Astrocyte (in vitro differentiated cells and primary cell): ENCODE measurements at regions not wholly inside any gene's neighbourhood (a gene's known extent, or its start where the extent isn't known, plus 50 kb on each side); places are given as distances from the start of the nearest gene placed in this dataset.
A peak's percentile ranks its signal among the peaks of the same experiment; 100 is the strongest.

Experiments used
- DNase-seq: peaks from one replicate; pipeline ENCODE4 v3.0.0-alpha.2; 2010; ENCODE audit warnings: low read depth
- FAIRE-seq: peaks from 2 replicates; lab custom pipeline; 2011; peaks lifted over from hg19 to GRCh38; lab: Jason Lieb, UNC
- H2AFZ ChIP-seq: 2 replicates; pipeline ENCODE4 v1.6.0; 2012; ENCODE audit warnings: low read depth, low read length, inconsistent platforms
- H3K27ac ChIP-seq: 2 replicates; pipeline ENCODE4 v1.5.1; 2011; ENCODE audit warnings: low read depth, low read length, inconsistent platforms
- H3K27me3 ChIP-seq: 2 replicates; pipeline ENCODE4 v1.6.0; 2011; ENCODE audit warnings: low read length, inconsistent platforms; ENCODE audit not compliant: insufficient read depth
- H3K36me3 ChIP-seq: 2 replicates; pipeline ENCODE4 v1.5.1; 2011; ENCODE audit warnings: low read length, inconsistent platforms; ENCODE audit not compliant: insufficient read depth
- H3K4me1 ChIP-seq: 2 replicates; pipeline ENCODE4 v1.5.1; 2011; ENCODE audit warnings: low read length, inconsistent platforms; ENCODE audit not compliant: insufficient read depth
- H3K4me2 ChIP-seq: 2 replicates; pipeline ENCODE4 v1.6.0; 2012; ENCODE audit warnings: low read length, inconsistent platforms
- H3K4me3 ChIP-seq: 2 replicates; pipeline ENCODE4 v1.5.1; 2011; ENCODE audit warnings: low read depth, mild to moderate bottlenecking, low read length, inconsistent platforms; ENCODE audit not compliant: insufficient read depth
- H3K79me2 ChIP-seq: 2 replicates; pipeline ENCODE4 v1.6.0; 2012; ENCODE audit warnings: mild to moderate bottlenecking, low read length, inconsistent platforms; ENCODE audit not compliant: insufficient read depth
- H3K9ac ChIP-seq: 2 replicates; pipeline ENCODE4 v1.6.0; 2012; ENCODE audit warnings: mild to moderate bottlenecking, low read length, inconsistent platforms
- H3K9me3 ChIP-seq: 2 replicates; pipeline ENCODE4 v1.5.1; 2012; ENCODE audit warnings: low read depth, mild to moderate bottlenecking, low read length, inconsistent platforms; ENCODE audit not compliant: insufficient read depth
- H4K20me1 ChIP-seq: 2 replicates; pipeline ENCODE4 v1.6.0; 2012; ENCODE audit warnings: low read length, inconsistent platforms; ENCODE audit not compliant: insufficient read depth
- H3K27ac Mint-ChIP-seq: one replicate; pipeline ENCODE4 v1.8.0; 2021; ENCODE audit warnings: mild to moderate bottlenecking, mixed read lengths; ENCODE audit not compliant: unreplicated experiment
- H3K27me3 Mint-ChIP-seq: one replicate; pipeline ENCODE4 v1.8.0; 2021; ENCODE audit warnings: low read depth, mixed read lengths; ENCODE audit not compliant: unreplicated experiment
- H3K36me3 Mint-ChIP-seq: one replicate; pipeline ENCODE4 v1.8.0; 2021; ENCODE audit warnings: low read depth, mixed read lengths; ENCODE audit not compliant: unreplicated experiment
- H3K4me1 Mint-ChIP-seq: one replicate; pipeline ENCODE4 v1.8.0; 2021; ENCODE audit warnings: low read depth, mixed read lengths; ENCODE audit not compliant: unreplicated experiment
- H3K4me3 Mint-ChIP-seq: one replicate; pipeline ENCODE4 v1.8.0; 2021; ENCODE audit warnings: mild to moderate bottlenecking, moderate library complexity, mixed read lengths; ENCODE audit not compliant: unreplicated experiment
- H3K9me3 Mint-ChIP-seq: one replicate; pipeline ENCODE4 v1.8.0; 2021; ENCODE audit warnings: mild to moderate bottlenecking, mixed read lengths; ENCODE audit not compliant: unreplicated experiment
- EZH2 ChIP-seq: IDR thresholded peaks from 2 replicates; pipeline ENCODE4 v1.6.1; 2012; ENCODE audit warnings: mild to moderate bottlenecking, low read length, inconsistent platforms; ENCODE audit not compliant: insufficient read depth
- TF ChIP-seq, protein P1 (sequence below): IDR thresholded peaks from 2 replicates; pipeline ENCODE4 v1.5.1; 2011; ENCODE audit warnings: low read depth, mild to moderate bottlenecking, inconsistent platforms, low read length, moderate library complexity; ENCODE audit not compliant: insufficient read depth

DNA sequence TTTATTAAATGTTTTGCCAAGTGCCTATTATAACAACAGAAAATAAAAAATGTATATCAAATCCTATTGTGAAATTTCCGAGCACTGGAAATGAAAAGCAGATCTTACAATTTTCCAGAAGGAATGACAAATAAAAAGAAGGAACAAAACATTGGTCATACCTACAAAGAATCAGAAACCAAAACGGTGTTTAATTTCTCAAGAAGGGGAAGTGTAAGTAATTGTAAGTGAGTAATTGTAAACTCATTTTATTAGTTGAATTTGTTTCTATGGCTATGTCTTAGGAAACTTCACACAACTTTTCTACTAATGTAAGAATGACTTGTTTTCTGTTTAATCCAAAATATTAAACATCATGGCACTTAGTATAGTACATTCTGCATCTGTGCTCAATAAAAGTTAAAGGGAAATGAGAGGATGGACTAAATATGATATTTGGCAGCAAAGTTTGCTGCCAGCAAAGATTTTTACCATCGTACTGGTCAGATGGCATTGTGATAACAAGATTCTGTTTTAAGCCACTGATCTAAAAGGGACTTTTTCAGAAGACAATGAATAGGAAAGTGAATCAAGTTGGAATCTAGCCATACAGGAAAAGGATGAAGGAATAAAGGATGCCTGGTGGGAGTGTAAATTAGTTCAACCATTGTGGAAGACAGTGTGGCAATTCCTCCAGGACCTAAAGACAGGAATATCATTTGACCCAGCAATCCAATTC is 232.4 kb downstream of the NFKBIZ start:
- no peak overlapping the region for H2AFZ ChIP-seq
- no peak overlapping the region for H3K27ac ChIP-seq
- no peaks in the 10 kb centered on the region for H3K27me3 ChIP-seq
- H3K4me2 ChIP-seq = no peak overlapping the region
- H3K9ac ChIP-seq = no peak overlapping the region
- H4K20me1 ChIP-seq = no peaks in the 10 kb centered on the region
- H3K4me3 ChIP-seq = no peak overlapping the region
- DNase-seq (no peak), FAIRE-seq (no peak)
- H3K36me3 Mint-ChIP-seq = no peaks in the 10 kb centered on the region
- no peaks in the 10 kb centered on the region for H3K36me3 ChIP-seq
- H3K27ac Mint-ChIP-seq = no peak overlapping the region
- H3K9me3 ChIP-seq = no peaks in the 10 kb centered on the region
- no peaks in the 10 kb centered on the region for H3K79me2 ChIP-seq
- peaks cover 2% of the 10 kb centered on the region for H3K4me1 Mint-ChIP-seq
- no peaks in the 10 kb centered on the region for H3K9me3 Mint-ChIP-seq
- H3K4me3 Mint-ChIP-seq = no peak overlapping the region
- H3K4me1 ChIP-seq = no peaks in the 10 kb centered on the region
- TF ChIP-seq, protein P1, sequence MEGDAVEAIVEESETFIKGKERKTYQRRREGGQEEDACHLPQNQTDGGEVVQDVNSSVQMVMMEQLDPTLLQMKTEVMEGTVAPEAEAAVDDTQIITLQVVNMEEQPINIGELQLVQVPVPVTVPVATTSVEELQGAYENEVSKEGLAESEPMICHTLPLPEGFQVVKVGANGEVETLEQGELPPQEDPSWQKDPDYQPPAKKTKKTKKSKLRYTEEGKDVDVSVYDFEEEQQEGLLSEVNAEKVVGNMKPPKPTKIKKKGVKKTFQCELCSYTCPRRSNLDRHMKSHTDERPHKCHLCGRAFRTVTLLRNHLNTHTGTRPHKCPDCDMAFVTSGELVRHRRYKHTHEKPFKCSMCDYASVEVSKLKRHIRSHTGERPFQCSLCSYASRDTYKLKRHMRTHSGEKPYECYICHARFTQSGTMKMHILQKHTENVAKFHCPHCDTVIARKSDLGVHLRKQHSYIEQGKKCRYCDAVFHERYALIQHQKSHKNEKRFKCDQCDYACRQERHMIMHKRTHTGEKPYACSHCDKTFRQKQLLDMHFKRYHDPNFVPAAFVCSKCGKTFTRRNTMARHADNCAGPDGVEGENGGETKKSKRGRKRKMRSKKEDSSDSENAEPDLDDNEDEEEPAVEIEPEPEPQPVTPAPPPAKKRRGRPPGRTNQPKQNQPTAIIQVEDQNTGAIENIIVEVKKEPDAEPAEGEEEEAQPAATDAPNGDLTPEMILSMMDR = no peak
- no peak for TF ChIP-seq EZH2
- H3K27me3 Mint-ChIP-seq = no peaks in the 10 kb centered on the region

DNA sequence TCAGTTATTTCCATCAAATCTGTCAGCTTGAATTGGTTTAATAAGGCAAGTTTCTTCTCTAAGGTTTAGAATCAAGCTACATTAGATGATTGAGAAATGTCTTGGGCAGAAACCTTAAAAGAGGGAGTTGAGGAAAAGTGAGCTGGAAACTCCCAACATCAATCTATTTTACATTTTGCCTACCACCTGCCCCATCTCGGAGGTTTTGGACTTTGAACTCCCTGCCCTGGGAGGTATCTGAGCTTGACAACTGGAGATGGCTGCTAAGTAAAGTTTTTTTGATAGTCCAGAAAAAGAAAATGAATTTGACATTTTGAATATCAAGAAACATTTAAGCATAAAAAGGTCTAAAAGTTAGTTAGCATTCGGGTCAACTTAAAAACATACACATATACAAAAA is 234.2 kb downstream of the NFKBIZ start:
- no peak overlapping the region for H3K27ac ChIP-seq
- Mint-ChIP-seq H3K9me3 (no peaks in the 10 kb centered on the region), H3K27me3 (no peaks in the 10 kb centered on the region), H3K4me3 (no peak overlapping the region), H3K4me1 (peaks cover 4% of the 10 kb centered on the region), H3K27ac (no peak overlapping the region), H3K36me3 (no peaks in the 10 kb centered on the region)
- no peaks in the 10 kb centered on the region for H3K4me1 ChIP-seq
- TF ChIP-seq EZH2 = no peak
- TF ChIP-seq, protein P1 = no peak
- FAIRE-seq (no peak), DNase-seq (no peak)
- no peaks in the 10 kb centered on the region for H3K79me2 ChIP-seq
- no peak overlapping the region for H2AFZ ChIP-seq
- no peaks in the 10 kb centered on the region for H3K36me3 ChIP-seq
- H4K20me1 ChIP-seq = no peaks in the 10 kb centered on the region
- no peak overlapping the region for H3K4me3 ChIP-seq
- H3K27me3 ChIP-seq = no peaks in the 10 kb centered on the region
- no peak overlapping the region for H3K4me2 ChIP-seq
- no peaks in the 10 kb centered on the region for H3K9me3 ChIP-seq
- H3K9ac ChIP-seq = no peak overlapping the region

DNA sequence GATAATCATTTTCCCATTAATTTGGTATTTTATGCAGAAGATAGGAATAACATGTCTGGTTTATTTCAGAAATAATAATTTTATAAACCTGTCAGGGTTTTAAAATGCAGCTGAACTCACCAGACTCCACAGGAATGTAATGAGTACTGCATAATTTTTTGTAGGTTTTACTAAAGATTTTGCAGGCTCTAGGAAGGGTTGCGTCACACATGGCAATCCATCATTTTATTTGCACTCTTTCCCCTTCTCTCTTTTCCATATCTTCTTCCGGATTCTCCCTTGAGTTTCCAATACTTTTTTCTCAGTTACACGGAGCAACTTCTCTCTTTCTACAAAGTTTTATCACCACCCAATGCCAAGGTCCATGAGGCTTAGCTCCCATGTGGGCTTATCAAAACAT is 234.7 kb downstream of the NFKBIZ start:
- FAIRE-seq (no peak), DNase-seq (peak; percentile 58)
- no peak overlapping the region for H3K27ac ChIP-seq
- Mint-ChIP-seq H3K27ac (peak overlapping the region; percentile 50), H3K36me3 (no peaks in the 10 kb centered on the region), H3K27me3 (no peaks in the 10 kb centered on the region), H3K4me3 (no peak overlapping the region), H3K4me1 (peaks cover 8% of the 10 kb centered on the region), H3K9me3 (no peaks in the 10 kb centered on the region)
- no peaks in the 10 kb centered on the region for H3K79me2 ChIP-seq
- H3K4me1 ChIP-seq = no peaks in the 10 kb centered on the region
- H3K4me3 ChIP-seq = no peak overlapping the region
- no peaks in the 10 kb centered on the region for H4K20me1 ChIP-seq
- no peaks in the 10 kb centered on the region for H3K36me3 ChIP-seq
- H3K9ac ChIP-seq = no peak overlapping the region
- TF ChIP-seq EZH2 = no peak
- TF ChIP-seq, protein P1 = no peak
- H3K27me3 ChIP-seq = no peaks in the 10 kb centered on the region
- H3K9me3 ChIP-seq = no peaks in the 10 kb centered on the region
- no peak overlapping the region for H2AFZ ChIP-seq
- no peak overlapping the region for H3K4me2 ChIP-seq
